Astrocyte of the spinal cord (primary cell): ENCODE measurements at regions not wholly inside any gene's neighbourhood (a gene's known extent, or its start where the extent isn't known, plus 50 kb on each side); places are given as distances from the start of the nearest gene placed in this dataset.

Experiments used
- DNase-seq: peaks from one replicate; pipeline ENCODE4 v3.0.0; 2011; ENCODE audit warnings: low read depth, low spot score
- H3K4me3 ChIP-seq: 2 replicates; pipeline ENCODE4 v1.5.1; 2011; ENCODE audit warnings: low read depth, mild to moderate bottlenecking, low read length, moderate library complexity
- in situ Hi-C: cut with HindIII; loops from 2 replicates; pipeline ENCODE4 v1.10.0; 2017; ENCODE audit warnings: low sequenced_read_pairs
- TF ChIP-seq, protein P1 (sequence below): IDR thresholded peaks from 2 replicates; pipeline ENCODE4 v1.5.1; 2012; ENCODE audit warnings: low read depth, mild to moderate bottlenecking, low read length, inconsistent platforms

DNA sequence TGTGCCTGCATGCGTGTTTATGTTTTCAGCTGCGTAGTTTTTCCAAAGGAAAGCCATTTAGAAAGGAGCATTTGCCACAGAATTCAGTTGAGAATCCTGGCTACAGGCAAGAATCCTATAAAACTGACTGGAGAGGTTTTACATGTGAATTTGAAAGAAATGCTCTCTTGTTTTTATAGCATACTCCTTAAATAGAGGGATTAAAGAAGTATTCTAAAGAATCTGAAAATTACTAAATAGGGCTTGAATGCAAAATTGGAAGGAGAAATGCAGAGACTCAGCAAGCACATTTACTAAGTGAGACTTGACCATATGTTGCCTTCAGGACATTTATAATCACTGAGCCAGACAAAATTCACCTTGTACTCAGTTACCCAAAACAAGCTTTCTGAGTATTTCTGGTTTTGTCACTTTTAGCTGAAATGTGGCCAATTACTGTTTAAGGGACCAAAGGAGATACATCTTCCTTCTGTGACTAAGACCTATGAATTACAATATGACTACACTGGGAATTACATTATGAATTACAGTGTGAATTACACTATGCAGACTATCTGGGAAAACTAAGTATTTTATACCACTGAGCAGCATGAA, 107.4 kb upstream of the ASCC3 start:
- DNase-seq, result no peak
- TF ChIP-seq, protein P1, sequence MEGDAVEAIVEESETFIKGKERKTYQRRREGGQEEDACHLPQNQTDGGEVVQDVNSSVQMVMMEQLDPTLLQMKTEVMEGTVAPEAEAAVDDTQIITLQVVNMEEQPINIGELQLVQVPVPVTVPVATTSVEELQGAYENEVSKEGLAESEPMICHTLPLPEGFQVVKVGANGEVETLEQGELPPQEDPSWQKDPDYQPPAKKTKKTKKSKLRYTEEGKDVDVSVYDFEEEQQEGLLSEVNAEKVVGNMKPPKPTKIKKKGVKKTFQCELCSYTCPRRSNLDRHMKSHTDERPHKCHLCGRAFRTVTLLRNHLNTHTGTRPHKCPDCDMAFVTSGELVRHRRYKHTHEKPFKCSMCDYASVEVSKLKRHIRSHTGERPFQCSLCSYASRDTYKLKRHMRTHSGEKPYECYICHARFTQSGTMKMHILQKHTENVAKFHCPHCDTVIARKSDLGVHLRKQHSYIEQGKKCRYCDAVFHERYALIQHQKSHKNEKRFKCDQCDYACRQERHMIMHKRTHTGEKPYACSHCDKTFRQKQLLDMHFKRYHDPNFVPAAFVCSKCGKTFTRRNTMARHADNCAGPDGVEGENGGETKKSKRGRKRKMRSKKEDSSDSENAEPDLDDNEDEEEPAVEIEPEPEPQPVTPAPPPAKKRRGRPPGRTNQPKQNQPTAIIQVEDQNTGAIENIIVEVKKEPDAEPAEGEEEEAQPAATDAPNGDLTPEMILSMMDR, result no peak
- in situ Hi-C loops, result no loop called here
- no peak overlapping the region for H3K4me3 ChIP-seq

DNA sequence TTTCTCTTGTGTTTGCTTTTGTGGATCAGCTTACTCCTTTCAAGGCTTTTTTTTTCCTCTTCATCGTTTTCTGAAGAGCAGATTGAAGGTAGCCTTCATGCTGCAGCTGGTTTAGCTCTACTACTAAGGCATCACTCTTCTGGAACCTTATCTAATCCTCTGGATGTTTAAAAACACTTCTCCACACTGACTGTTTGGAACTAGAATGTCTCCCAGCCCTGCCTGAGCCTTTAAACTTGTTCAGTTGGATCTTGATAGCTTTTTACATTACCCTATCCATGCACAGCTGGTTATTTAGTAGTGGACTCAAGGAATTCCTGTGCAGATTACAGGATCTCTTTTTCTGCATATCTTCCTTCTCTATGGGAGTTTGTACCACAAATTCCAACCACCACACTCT, 108.9 kb upstream of the ASCC3 start:
- TF ChIP-seq, protein P1, result no peak

DNA sequence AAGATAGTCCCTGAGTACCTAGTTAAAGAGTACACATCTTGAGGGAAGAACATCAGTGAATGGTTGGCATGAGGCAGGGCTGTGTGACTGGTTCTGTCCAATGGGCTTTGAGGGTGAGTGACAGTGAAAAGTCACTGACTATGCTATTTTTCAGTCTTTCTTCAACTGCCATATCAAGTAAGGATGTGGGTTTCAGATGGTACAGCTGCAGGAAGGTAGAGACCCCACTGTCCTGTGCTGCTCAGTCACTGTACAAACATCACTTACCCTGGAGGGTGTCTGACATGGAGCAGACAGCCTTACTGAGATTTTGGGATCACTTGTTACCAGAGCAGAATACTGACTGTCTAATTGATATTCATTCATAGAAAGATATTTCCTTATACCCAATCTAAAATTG, 115.3 kb upstream of the ASCC3 start:
- DNase-seq, result no peak
- in situ Hi-C loops, result no loop called here
- H3K4me3 ChIP-seq, result no peak overlapping the region
- TF ChIP-seq, protein P1, result no peak

More for the DNA sequence above, 108.9 kb upstream of the ASCC3 start:
- in situ Hi-C loops, result no loop called here
- H3K4me3 ChIP-seq, result no peak overlapping the region
- no peak for DNase-seq

DNA sequence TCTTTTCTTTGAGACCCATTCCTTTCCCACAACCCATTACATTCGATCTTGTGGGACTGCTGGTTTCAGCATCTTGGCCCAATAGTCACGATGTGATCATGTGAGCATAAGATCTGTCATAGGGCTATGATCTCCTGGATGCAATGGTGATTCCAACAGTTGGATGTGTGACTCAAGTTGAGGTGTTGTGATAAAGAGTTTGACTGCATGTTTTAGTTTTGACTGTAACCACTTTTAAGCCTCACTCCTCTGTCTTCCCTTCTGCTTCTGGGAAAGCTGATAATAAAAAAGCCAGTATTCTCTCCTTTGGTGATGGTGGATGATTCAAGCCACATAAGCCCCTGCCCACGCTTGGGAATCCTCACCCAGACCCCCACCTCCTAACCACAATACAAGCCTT, 117.0 kb upstream of the ASCC3 start:
- no peak for DNase-seq
- TF ChIP-seq, protein P1, result no peak
- in situ Hi-C loops, result no loop called here
- H3K4me3 ChIP-seq, result no peak overlapping the region

DNA sequence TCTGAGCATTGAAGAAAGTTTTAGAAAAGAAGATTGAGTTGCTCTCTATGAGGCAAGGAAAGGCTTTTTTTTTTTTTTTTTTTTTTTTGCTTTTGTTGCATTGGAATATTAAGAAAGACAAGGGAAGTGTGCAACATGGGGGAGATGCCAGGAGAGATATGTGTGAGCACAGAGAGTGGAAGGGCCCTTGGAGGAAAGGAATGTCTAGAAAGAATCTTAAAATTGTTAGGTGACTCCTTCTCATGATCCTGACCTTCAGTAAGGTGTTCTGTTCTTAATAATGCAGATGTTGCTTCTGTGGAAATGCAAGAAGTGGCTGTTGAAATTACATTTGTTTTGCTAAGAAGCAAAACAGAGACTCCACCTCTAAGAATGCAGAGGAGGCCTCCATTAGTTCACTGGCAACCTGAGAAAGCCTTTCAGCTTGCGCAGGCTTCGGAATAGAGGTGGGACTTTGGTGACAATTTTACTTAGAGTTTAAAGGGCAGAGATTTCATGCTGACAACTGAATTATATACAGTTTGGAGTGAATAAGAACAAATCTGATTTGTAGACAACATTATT, 118.0 kb upstream of the ASCC3 start:
- in situ Hi-C loops, result no loop called here
- H3K4me3 ChIP-seq, result no peak overlapping the region
- no peak for DNase-seq
- TF ChIP-seq, protein P1, result no peak

DNA sequence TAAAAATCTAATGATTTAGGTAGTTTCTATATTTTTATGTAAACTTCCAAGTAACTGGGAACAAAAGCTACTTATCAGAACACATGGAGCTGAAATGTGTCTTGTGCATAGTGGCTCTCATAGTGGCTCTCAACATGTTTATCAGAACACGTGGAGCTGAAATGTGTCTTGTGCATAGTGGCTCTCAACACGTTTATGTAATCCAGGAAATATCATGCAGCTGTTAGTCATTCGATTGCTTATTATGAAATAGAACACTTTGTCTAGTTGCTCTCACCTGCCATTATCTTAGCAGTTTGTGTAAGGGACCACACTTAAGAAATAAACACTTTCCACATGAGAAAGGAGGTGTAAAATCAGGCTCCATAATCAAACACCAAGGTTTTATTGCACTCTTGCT, 119.2 kb upstream of the ASCC3 start:
- no peak overlapping the region for H3K4me3 ChIP-seq
- no peak for DNase-seq
- in situ Hi-C loops, result no loop called here
- TF ChIP-seq, protein P1, result no peak
